Right atrium auricular region (tissue), 2 donors: ENCODE measurements at regions not wholly inside any gene's neighbourhood (a gene's known extent, or its start where the extent isn't known, plus 50 kb on each side); places are given as distances from the start of the nearest gene placed in this dataset.
A peak's percentile ranks its signal among the peaks of the same experiment; 100 is the strongest.

Experiments
- DNase-seq: peaks from one replicate; pipeline ENCODE4 v3.0.0-alpha.2; 2019; ENCODE audit warnings: low spot score
- H3K27ac ChIP-seq, 2 donors: fragments of 200-600 bp; sonication (generic); 1 replicate in 1 of 2; 2 replicates in 1 of 2; pipeline ENCODE4 v1.5.1; 2016 to 2019
- H3K27me3 ChIP-seq, 2 donors: fragments of 200-600 bp; sonication (generic); one replicate each; pipeline versions ENCODE4 v1.5.1 to v1.6.0; 2017 to 2019
- H3K36me3 ChIP-seq: fragments of 200-600 bp; sonication (generic); one replicate; pipeline ENCODE4 v1.5.1; 2016
- H3K4me1 ChIP-seq, 2 donors: fragments of 200-600 bp; sonication (generic); one replicate each; pipeline versions ENCODE4 v1.5.1 to v1.6.0; 2017 to 2019
- H3K4me3 ChIP-seq, 2 donors: fragments of 200-600 bp; sonication (generic); 1 replicate in 1 of 2; 2 replicates in 1 of 2; pipeline ENCODE4 v1.5.1; 2017 to 2019; ENCODE audit warnings: mild to moderate bottlenecking in 1 of 2, moderate library complexity in 1 of 2
- H3K9me3 ChIP-seq, 2 donors: fragments of 200-600 bp; sonication (generic); one replicate each; pipeline ENCODE4 v1.5.1; 2019
- TF ChIP-seq, protein P1 (sequence below), 2 donors: fragments of 200-600 bp; sonication (generic); IDR thresholded peaks; one replicate each; pipeline ENCODE4 v1.5.1; 2019; ENCODE audit warnings: antibody characterized with exemption in 2 of 2

- Histone ChIP-seq H3K4me1 (no peaks in the 10 kb centered on the region), H3K27ac (no peak overlapping the region), H3K36me3 (no peaks in the 10 kb centered on the region), H3K9me3 (no peaks in the 10 kb centered on the region), H3K4me3 (no peak overlapping the region), H3K27me3 (no peaks in the 10 kb centered on the region)
- DNase-seq: no peak
- TF ChIP-seq, protein P1, sequence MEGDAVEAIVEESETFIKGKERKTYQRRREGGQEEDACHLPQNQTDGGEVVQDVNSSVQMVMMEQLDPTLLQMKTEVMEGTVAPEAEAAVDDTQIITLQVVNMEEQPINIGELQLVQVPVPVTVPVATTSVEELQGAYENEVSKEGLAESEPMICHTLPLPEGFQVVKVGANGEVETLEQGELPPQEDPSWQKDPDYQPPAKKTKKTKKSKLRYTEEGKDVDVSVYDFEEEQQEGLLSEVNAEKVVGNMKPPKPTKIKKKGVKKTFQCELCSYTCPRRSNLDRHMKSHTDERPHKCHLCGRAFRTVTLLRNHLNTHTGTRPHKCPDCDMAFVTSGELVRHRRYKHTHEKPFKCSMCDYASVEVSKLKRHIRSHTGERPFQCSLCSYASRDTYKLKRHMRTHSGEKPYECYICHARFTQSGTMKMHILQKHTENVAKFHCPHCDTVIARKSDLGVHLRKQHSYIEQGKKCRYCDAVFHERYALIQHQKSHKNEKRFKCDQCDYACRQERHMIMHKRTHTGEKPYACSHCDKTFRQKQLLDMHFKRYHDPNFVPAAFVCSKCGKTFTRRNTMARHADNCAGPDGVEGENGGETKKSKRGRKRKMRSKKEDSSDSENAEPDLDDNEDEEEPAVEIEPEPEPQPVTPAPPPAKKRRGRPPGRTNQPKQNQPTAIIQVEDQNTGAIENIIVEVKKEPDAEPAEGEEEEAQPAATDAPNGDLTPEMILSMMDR (IDR thresholded peaks at IDR 0.05): no peak
Measured at GRCh38 chr6:120852293-120852849, 481.9 kb downstream of the TBC1D32 start.

DNA sequence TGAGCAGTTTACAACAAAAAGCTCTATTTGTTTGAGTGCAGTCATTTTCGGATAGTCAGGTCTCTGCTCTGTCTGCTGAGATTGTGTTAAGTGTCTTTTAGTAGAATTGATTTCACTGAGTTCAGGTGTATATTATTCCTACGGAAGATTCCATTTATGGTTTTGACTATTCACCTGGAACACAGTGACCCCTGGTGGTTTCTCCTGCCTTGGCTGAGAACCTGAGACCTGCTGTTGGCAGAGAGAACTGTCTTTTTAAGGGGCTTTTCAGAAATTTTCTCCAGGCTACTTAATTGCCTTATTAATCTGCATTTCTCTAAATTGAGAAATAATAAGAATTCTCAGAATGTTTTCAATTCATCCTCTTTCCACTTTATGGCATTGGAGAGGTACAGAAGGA is 508.0 kb downstream of the TBC1D32 start:
- Histone ChIP-seq H3K4me3 (no peak overlapping the region), H3K27ac (no peak overlapping the region), H3K9me3 (no peaks in the 10 kb centered on the region), H3K36me3 (no peaks in the 10 kb centered on the region), H3K27me3 (no peaks in the 10 kb centered on the region), H3K4me1 (no peaks in the 10 kb centered on the region)
- DNase-seq: no peak
- TF ChIP-seq, protein P1 (IDR thresholded peaks at IDR 0.05): peak in 1 of 2 donors; percentile 43

DNA sequence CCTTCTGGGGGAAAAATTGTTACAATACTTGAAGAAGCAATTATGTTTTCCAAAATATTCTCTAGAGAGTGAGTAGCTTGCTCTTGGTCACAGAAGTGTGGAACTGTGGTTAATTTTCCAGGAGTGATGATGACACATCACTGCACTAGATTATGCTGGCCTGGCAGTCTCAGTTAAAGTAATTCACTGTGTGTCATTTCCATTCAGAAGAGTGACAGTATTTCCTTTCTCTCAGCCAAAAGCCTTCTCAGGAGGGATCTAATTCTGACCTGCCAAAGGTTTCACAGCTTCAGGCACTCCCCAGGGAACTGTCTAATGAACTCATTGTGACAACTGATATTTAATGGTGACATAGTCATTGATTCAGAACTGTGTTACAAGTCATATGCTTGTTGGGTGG is 517.5 kb downstream of the TBC1D32 start:
- Histone ChIP-seq H3K36me3 (no peaks in the 10 kb centered on the region), H3K27me3 (no peaks in the 10 kb centered on the region), H3K4me3 (no peak overlapping the region), H3K27ac (no peak overlapping the region), H3K4me1 (no peaks in the 10 kb centered on the region), H3K9me3 (peaks cover 0 to 6% of the 10 kb centered on the region in 2 donors)
- no peak for DNase-seq
- TF ChIP-seq, protein P1 (IDR thresholded peaks at IDR 0.05): no peak

DNA sequence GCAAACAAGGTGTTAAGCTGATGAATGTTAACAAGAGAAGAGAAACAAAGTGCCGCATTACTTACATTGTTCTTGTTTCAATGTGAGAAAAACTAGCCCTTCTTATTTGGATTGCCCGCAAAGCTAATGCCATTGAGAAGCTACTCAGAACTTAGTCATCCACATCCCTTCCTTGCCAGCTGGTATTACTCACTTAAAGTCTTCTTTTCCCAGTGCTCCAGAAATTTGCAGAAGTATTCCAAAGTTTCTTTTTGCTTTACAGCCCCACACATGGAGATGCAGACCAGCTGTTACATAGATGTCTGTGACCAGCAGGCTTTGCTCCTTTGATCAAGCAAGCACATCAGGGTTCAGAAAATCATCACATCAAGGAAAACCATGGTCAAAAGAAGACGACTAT is 529.0 kb downstream of the TBC1D32 start:
- Histone ChIP-seq H3K27ac (no peak overlapping the region), H3K4me3 (no peak overlapping the region), H3K27me3 (no peaks in the 10 kb centered on the region), H3K4me1 (no peaks in the 10 kb centered on the region), H3K36me3 (no peaks in the 10 kb centered on the region), H3K9me3 (peaks cover 0 to 3% of the 10 kb centered on the region in 2 donors)
- TF ChIP-seq, protein P1 (IDR thresholded peaks at IDR 0.05): no peak
- no peak for DNase-seq

DNA sequence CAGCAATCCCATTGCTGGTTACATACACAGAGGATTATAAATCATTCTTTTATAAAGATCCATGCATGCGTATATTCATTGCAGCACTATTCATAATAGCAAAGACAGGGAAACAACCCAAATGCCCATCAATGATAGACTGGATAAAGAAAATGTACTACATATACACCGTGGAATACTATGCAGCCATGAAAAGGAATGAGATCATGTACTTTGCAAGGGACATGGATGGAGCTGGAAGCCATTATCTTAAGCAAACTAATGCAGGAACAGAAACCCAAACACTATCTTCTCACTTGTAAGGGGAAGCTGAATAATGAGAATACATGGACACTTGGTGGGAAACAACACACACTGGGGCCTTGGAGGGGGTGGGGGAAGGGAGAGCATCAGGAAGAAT is 529.7 kb downstream of the TBC1D32 start:
- Histone ChIP-seq H3K4me3 (no peak overlapping the region), H3K36me3 (no peaks in the 10 kb centered on the region), H3K27ac (no peak overlapping the region), H3K9me3 (peaks cover 0 to 3% of the 10 kb centered on the region in 2 donors), H3K4me1 (no peaks in the 10 kb centered on the region), H3K27me3 (no peaks in the 10 kb centered on the region)
- TF ChIP-seq, protein P1 (IDR thresholded peaks at IDR 0.05): no peak
- DNase-seq: no peak

DNA sequence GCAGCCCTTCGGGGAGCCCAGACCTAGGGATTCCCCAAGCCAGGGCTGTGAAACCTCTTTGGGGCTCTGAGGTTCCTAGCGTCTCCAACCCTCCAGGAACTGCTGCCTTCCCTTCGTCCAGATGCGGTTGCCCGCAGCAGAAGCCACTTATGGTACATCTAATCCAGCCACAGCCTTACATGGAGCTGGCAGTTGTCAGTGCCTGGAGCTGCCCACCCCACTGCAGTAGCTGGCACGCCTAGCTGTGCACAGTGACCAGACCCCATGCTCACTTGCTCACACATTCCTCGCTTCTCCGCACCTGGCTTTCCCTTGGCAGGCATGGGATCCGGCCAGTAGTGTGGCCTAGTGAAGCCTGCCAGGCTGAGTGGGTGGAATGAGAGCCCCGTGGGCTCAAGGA is 547.6 kb downstream of the TBC1D32 start:
- TF ChIP-seq, protein P1 (IDR thresholded peaks at IDR 0.05): no peak
- H3K4me3 ChIP-seq: no peak overlapping the region
- H3K9me3 ChIP-seq: no peaks in the 10 kb centered on the region
- no peak overlapping the region for H3K27ac ChIP-seq
- no peaks in the 10 kb centered on the region for H3K36me3 ChIP-seq
- no peaks in the 10 kb centered on the region for H3K27me3 ChIP-seq
- no peak for DNase-seq
- no peaks in the 10 kb centered on the region for H3K4me1 ChIP-seq
